ENCODE measurements at regions not wholly inside any gene's neighbourhood (a gene's known extent, or its start where the extent isn't known, plus 50 kb on each side); places are given as distances from the start of the nearest gene placed in this dataset.
"Not testable (repeated sequence)": the region's sequence is repeated elsewhere in the genome, so short reads cannot be mapped to it uniquely, and the experiment has no call there.

- no peak for DNase-seq
Measured at GRCh38 chr4:144384408-144384807, 243.9 kb upstream of the GYPA start.

- no peak for DNase-seq
Measured at GRCh38 chr4:144399927-144400326, 246.0 kb upstream of the HHIP start.

- DNase-seq, result no peak
Measured at GRCh38 chr4:144402176-144402575, 243.8 kb upstream of the HHIP start.

GRCh38 chr4:144402999-144403398 lies 243.0 kb upstream of the HHIP start:
- DNase-seq, result no peak

GRCh38 chr4:144403893-144404292 lies 242.1 kb upstream of the HHIP start:
- DNase-seq, result no peak

GRCh38 chr4:144409525-144409924 lies 236.4 kb upstream of the HHIP start:
- no peak for DNase-seq

- no peak for DNase-seq
Measured at GRCh38 chr4:144410230-144410783, 235.6 kb upstream of the HHIP start.

- DNase-seq, result no peak
Measured at GRCh38 chr4:144411119-144411518, 234.8 kb upstream of the HHIP start.

GRCh38 chr4:144411700-144412099 lies 234.3 kb upstream of the HHIP start:
- no peak for DNase-seq

GRCh38 chr4:144421056-144421455 lies 224.9 kb upstream of the HHIP start:
- no peak for DNase-seq

GRCh38 chr4:144421839-144422565 lies 224.0 kb upstream of the HHIP start:
- no peak for DNase-seq

- DNase-seq, result no peak
Measured at GRCh38 chr4:144423930-144424329, 222.0 kb upstream of the HHIP start.

- DNase-seq, result not testable (repeated sequence)
Measured at GRCh38 chr4:144426023-144426422, 219.9 kb upstream of the HHIP start.

- no peak for DNase-seq
Measured at GRCh38 chr4:144442713-144443112, 203.2 kb upstream of the HHIP start.

GRCh38 chr4:144449611-144450010 lies 196.3 kb upstream of the HHIP start:
- DNase-seq, result no peak

GRCh38 chr4:144450526-144450925 lies 195.4 kb upstream of the HHIP start:
- no peak for DNase-seq

- no peak for DNase-seq
Measured at GRCh38 chr4:144451766-144452450, 194.0 kb upstream of the HHIP start.

- no peak for DNase-seq
Measured at GRCh38 chr4:144456196-144456595, 189.8 kb upstream of the HHIP start.

- DNase-seq, result no peak
Measured at GRCh38 chr4:144461906-144462305, 184.1 kb upstream of the HHIP start.

- DNase-seq, result no peak
Measured at GRCh38 chr4:144463236-144463635, 182.7 kb upstream of the HHIP start.

- DNase-seq, result no peak
Measured at GRCh38 chr4:144463896-144464295, 182.1 kb upstream of the HHIP start.

GRCh38 chr4:144465546-144465945 lies 180.4 kb upstream of the HHIP start:
- no peak for DNase-seq

GRCh38 chr4:144480068-144480467 lies 165.9 kb upstream of the HHIP start:
- DNase-seq, result no peak

GRCh38 chr4:144489831-144490230 lies 156.1 kb upstream of the HHIP start:
- no peak for DNase-seq
